ENCODE measurements at regions not wholly inside any gene's neighbourhood (a gene's known extent, or its start where the extent isn't known, plus 50 kb on each side); places are given as distances from the start of the nearest gene placed in this dataset.

DNA sequence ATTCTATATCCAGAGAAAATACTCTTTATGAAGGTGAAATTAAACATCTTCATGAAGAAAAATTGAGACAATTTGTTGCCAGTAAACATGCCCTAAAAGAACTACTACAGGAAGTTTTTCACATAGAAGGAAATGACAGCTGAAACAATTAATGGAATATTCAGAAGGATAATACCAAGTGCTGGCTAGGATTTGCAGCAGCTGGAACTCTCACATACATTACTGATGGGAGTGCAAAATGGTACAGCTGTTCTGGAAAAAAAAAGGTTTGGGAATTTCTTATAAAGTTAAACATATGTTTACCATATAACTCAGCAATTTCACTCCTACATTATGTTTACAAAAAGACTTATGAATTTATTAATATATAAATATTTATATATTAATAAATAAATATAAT is 193.2 kb upstream of the FAT4 start:
- no peak overlapping the region for H3K14ac ChIP-seq (ENCODE audit: low read length)
- H4K8ac ChIP-seq (ENCODE audit: low read depth, low read length): no peak overlapping the region
- no peaks in the 10 kb centered on the region for H3K79me1 ChIP-seq (ENCODE audit: low read depth, low read length)
- no peak overlapping the region for H2AFZ ChIP-seq (ENCODE audit: low read length)
- no peak for DNase-seq (ENCODE audit: low spot score)
- no peaks in the 10 kb centered on the region for H3K36me3 ChIP-seq (replicated peaks in 1 of 2; ENCODE audit: control insufficient read depth in 2 of 2, insufficient read depth in 2 of 2, low read length in 2 of 2)
- no peak overlapping the region for H2BK15ac ChIP-seq (ENCODE audit: low read length)
- no peak overlapping the region for H2AK5ac ChIP-seq (ENCODE audit: low read depth, low read length)
- no peak overlapping the region for H4K91ac ChIP-seq (ENCODE audit: low read depth, low read length, poor library complexity)
- H3K9me3 ChIP-seq (replicated peaks in 1 of 2; ENCODE audit: control insufficient read depth in 2 of 2, insufficient read depth in 1 of 2, low read depth in 1 of 2, low read length in 2 of 2): no peaks in the 10 kb centered on the region
- no peak overlapping the region for H3K4me2 ChIP-seq (ENCODE audit: insufficient read depth, low read length, poor library complexity, severe bottlenecking)
- no peaks in the 10 kb centered on the region for H3K27me3 ChIP-seq (ENCODE audit: control insufficient read depth in 3 of 3, insufficient read depth in 3 of 3, low read depth in 1 of 3, low read length in 3 of 3)
- no peak overlapping the region for H2BK120ac ChIP-seq (ENCODE audit: low read depth, low read length)
- no peak overlapping the region for H3K18ac ChIP-seq (ENCODE audit: low read length)
- no peak overlapping the region for H3K9ac ChIP-seq (ENCODE audit: low read depth, low read length, poor library complexity)
- no peak overlapping the region for H3K4ac ChIP-seq (ENCODE audit: low read length)
- H3K4me3 ChIP-seq (ENCODE audit: low read length in 2 of 2): no peak overlapping the region
- peaks cover 4 to 5% of the 10 kb centered on the region in 2 donors for H3K4me1 ChIP-seq (ENCODE audit: control insufficient read depth in 2 of 2, insufficient read depth in 1 of 2, low read depth in 1 of 2, low read length in 2 of 2)
- no peak overlapping the region for H2BK12ac ChIP-seq (ENCODE audit: low read length)
- no peak overlapping the region for H2BK5ac ChIP-seq (ENCODE audit: low read length)
- H3K27ac ChIP-seq (replicated peaks; ENCODE audit: low read length): no peak overlapping the region
- H3K23ac ChIP-seq (ENCODE audit: low read depth, low read length, poor library complexity): no peak overlapping the region

DNA sequence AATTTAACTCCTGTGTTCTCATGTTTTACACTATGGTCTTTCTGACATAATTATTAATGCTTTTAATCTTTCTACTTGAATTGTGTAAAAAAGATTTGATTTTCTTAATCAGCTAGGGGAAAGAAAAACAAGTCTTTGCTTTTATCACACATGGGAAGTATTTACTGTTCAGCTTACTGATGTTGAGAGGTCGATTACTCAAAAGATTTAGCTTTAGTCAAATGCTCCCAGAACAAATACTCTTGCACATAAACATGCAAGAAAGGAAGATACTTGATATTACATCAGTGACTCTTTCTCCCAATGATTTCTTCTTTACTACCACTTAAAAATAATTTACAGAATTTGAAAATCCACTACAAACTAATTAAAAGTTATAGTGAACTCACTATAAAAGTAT is 198.3 kb upstream of the FAT4 start:
- H3K4me3 ChIP-seq (ENCODE audit: low read length in 2 of 2): no peak overlapping the region
- no peak overlapping the region for H4K91ac ChIP-seq (ENCODE audit: low read depth, low read length, poor library complexity)
- H3K14ac ChIP-seq (ENCODE audit: low read length): no peak overlapping the region
- no peak overlapping the region for H2AFZ ChIP-seq (ENCODE audit: low read length)
- DNase-seq (ENCODE audit: low spot score): no peak
- no peaks in the 10 kb centered on the region for H3K27me3 ChIP-seq (ENCODE audit: control insufficient read depth in 3 of 3, insufficient read depth in 3 of 3, low read depth in 1 of 3, low read length in 3 of 3)
- no peak overlapping the region for H2BK15ac ChIP-seq (ENCODE audit: low read length)
- no peak overlapping the region for H2BK5ac ChIP-seq (ENCODE audit: low read length)
- H2AK5ac ChIP-seq (ENCODE audit: low read depth, low read length): no peak overlapping the region
- H3K9me3 ChIP-seq (replicated peaks in 1 of 2; ENCODE audit: control insufficient read depth in 2 of 2, insufficient read depth in 1 of 2, low read depth in 1 of 2, low read length in 2 of 2): no peaks in the 10 kb centered on the region
- H2BK12ac ChIP-seq (ENCODE audit: low read length): no peak overlapping the region
- H3K4ac ChIP-seq (ENCODE audit: low read length): no peak overlapping the region
- H3K27ac ChIP-seq (replicated peaks; ENCODE audit: low read length): no peak overlapping the region
- H3K9ac ChIP-seq (ENCODE audit: low read depth, low read length, poor library complexity): no peak overlapping the region
- no CpG with 5 or more reads among the region's 1 CpG for WGBS, 2 donors (ENCODE audit: extremely low coverage in 2 of 2, insufficient read length in 2 of 2, insufficient replicate concordance in 1 of 2)
- H2BK120ac ChIP-seq (ENCODE audit: low read depth, low read length): no peak overlapping the region
- no peak overlapping the region for H3K18ac ChIP-seq (ENCODE audit: low read length)
- H3K79me1 ChIP-seq (ENCODE audit: low read depth, low read length): no peaks in the 10 kb centered on the region
- no peaks in the 10 kb centered on the region for H3K36me3 ChIP-seq (replicated peaks in 1 of 2; ENCODE audit: control insufficient read depth in 2 of 2, insufficient read depth in 2 of 2, low read length in 2 of 2)
- H3K23ac ChIP-seq (ENCODE audit: low read depth, low read length, poor library complexity): no peak overlapping the region
- peaks cover 2 to 4% of the 10 kb centered on the region in 2 donors for H3K4me1 ChIP-seq (ENCODE audit: control insufficient read depth in 2 of 2, insufficient read depth in 1 of 2, low read depth in 1 of 2, low read length in 2 of 2)
- H4K8ac ChIP-seq (ENCODE audit: low read depth, low read length): no peak overlapping the region
- H3K4me2 ChIP-seq (ENCODE audit: insufficient read depth, low read length, poor library complexity, severe bottlenecking): no peak overlapping the region

DNA sequence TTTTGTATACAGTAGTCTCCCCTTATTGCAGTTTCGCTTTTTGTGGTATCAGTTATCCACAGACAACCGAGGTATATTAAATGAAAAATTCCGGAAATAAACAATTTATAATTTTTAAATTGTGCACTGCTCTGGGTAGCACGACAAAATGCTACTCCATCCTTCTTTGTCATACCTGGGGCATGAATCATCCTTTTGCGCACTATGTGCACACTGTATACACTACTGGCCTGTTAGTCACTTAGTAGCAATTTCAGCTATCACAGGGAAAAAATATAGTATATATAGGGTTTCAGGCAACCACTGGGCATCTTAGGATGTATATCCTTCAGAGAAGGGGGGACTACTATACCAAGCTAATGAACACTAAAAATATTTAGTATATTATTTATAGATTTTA is 198.8 kb upstream of the FAT4 start:
- Histone ChIP-seq H3K27me3 (ENCODE audit: control insufficient read depth in 3 of 3, insufficient read depth in 3 of 3, low read depth in 1 of 3, low read length in 3 of 3) (no peaks in the 10 kb centered on the region), H2AK5ac (ENCODE audit: low read depth, low read length) (no peak overlapping the region), H3K36me3 (replicated peaks in 1 of 2; ENCODE audit: control insufficient read depth in 2 of 2, insufficient read depth in 2 of 2, low read length in 2 of 2) (no peaks in the 10 kb centered on the region), H3K4me3 (ENCODE audit: low read length in 2 of 2) (no peak overlapping the region), H3K4me2 (ENCODE audit: insufficient read depth, low read length, poor library complexity, severe bottlenecking) (no peak overlapping the region), H3K4me1 (ENCODE audit: control insufficient read depth in 2 of 2, insufficient read depth in 1 of 2, low read depth in 1 of 2, low read length in 2 of 2) (peaks cover 2 to 7% of the 10 kb centered on the region in 2 donors), H3K23ac (ENCODE audit: low read depth, low read length, poor library complexity) (no peak overlapping the region), H3K27ac (replicated peaks; ENCODE audit: low read length) (no peak overlapping the region), H3K79me1 (ENCODE audit: low read depth, low read length) (no peaks in the 10 kb centered on the region), H2BK5ac (ENCODE audit: low read length) (no peak overlapping the region), H3K18ac (ENCODE audit: low read length) (no peak overlapping the region), H4K8ac (ENCODE audit: low read depth, low read length) (no peak overlapping the region), H3K9me3 (replicated peaks in 1 of 2; ENCODE audit: control insufficient read depth in 2 of 2, insufficient read depth in 1 of 2, low read depth in 1 of 2, low read length in 2 of 2) (no peaks in the 10 kb centered on the region), H2BK120ac (ENCODE audit: low read depth, low read length) (no peak overlapping the region), H4K91ac (ENCODE audit: low read depth, low read length, poor library complexity) (no peak overlapping the region), H3K9ac (ENCODE audit: low read depth, low read length, poor library complexity) (no peak overlapping the region), H2BK12ac (ENCODE audit: low read length) (no peak overlapping the region), H3K14ac (ENCODE audit: low read length) (no peak overlapping the region), H3K4ac (ENCODE audit: low read length) (no peak overlapping the region), H2BK15ac (ENCODE audit: low read length) (no peak overlapping the region), H2AFZ (ENCODE audit: low read length) (no peak overlapping the region)
- no CpG with 5 or more reads among the region's 5 CpGs for WGBS, 2 donors (ENCODE audit: extremely low coverage in 2 of 2, insufficient read length in 2 of 2, insufficient replicate concordance in 1 of 2)
- no peak for DNase-seq (ENCODE audit: low spot score)

DNA sequence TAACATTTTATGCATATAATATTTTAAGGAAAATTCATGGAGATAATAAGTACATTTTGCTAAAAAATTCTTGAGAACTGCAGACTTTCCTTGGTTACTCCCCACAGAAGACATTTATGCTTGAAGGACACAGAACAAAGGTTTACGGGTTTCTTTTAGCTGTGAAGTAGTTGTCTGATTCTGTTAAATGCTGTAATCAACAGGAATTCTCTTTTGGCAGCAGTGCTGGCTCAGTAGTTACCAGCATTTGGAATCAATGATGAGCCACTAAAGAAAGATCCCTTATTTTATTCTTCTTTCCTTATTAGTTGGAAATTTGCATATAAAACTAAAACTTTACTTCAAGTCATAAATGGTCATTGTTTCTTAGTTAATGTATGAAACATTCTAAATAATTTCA is 199.3 kb upstream of the FAT4 start:
- no peak overlapping the region for H3K4ac ChIP-seq (ENCODE audit: low read length)
- no peak overlapping the region for H2BK15ac ChIP-seq (ENCODE audit: low read length)
- H3K14ac ChIP-seq (ENCODE audit: low read length): no peak overlapping the region
- no peak overlapping the region for H2BK5ac ChIP-seq (ENCODE audit: low read length)
- no peaks in the 10 kb centered on the region for H3K36me3 ChIP-seq (replicated peaks in 1 of 2; ENCODE audit: control insufficient read depth in 2 of 2, insufficient read depth in 2 of 2, low read length in 2 of 2)
- H3K23ac ChIP-seq (ENCODE audit: low read depth, low read length, poor library complexity): no peak overlapping the region
- no peak overlapping the region for H2AFZ ChIP-seq (ENCODE audit: low read length)
- no peak overlapping the region for H2BK120ac ChIP-seq (ENCODE audit: low read depth, low read length)
- H3K4me1 ChIP-seq (ENCODE audit: control insufficient read depth in 2 of 2, insufficient read depth in 1 of 2, low read depth in 1 of 2, low read length in 2 of 2): peaks cover 2 to 7% of the 10 kb centered on the region in 2 donors
- H3K4me2 ChIP-seq (ENCODE audit: insufficient read depth, low read length, poor library complexity, severe bottlenecking): no peak overlapping the region
- no peak overlapping the region for H2AK5ac ChIP-seq (ENCODE audit: low read depth, low read length)
- no peak overlapping the region for H2BK12ac ChIP-seq (ENCODE audit: low read length)
- H3K9me3 ChIP-seq (replicated peaks in 1 of 2; ENCODE audit: control insufficient read depth in 2 of 2, insufficient read depth in 1 of 2, low read depth in 1 of 2, low read length in 2 of 2): no peaks in the 10 kb centered on the region
- no peaks in the 10 kb centered on the region for H3K79me1 ChIP-seq (ENCODE audit: low read depth, low read length)
- no CpG with 5 or more reads among the region's 1 CpG for WGBS, 2 donors (ENCODE audit: extremely low coverage in 2 of 2, insufficient read length in 2 of 2, insufficient replicate concordance in 1 of 2)
- H3K27ac ChIP-seq (replicated peaks; ENCODE audit: low read length): no peak overlapping the region
- no peak overlapping the region for H3K4me3 ChIP-seq (ENCODE audit: low read length in 2 of 2)
- no peak overlapping the region for H4K91ac ChIP-seq (ENCODE audit: low read depth, low read length, poor library complexity)
- no peak overlapping the region for H3K18ac ChIP-seq (ENCODE audit: low read length)
- no peaks in the 10 kb centered on the region for H3K27me3 ChIP-seq (ENCODE audit: control insufficient read depth in 3 of 3, insufficient read depth in 3 of 3, low read depth in 1 of 3, low read length in 3 of 3)
- DNase-seq (ENCODE audit: low spot score): no peak
- H3K9ac ChIP-seq (ENCODE audit: low read depth, low read length, poor library complexity): no peak overlapping the region
- H4K8ac ChIP-seq (ENCODE audit: low read depth, low read length): no peak overlapping the region
